ENCODE measurements at regions not wholly inside any gene's neighbourhood (a gene's known extent, or its start where the extent isn't known, plus 50 kb on each side); places are given as distances from the start of the nearest gene placed in this dataset.

DNA sequence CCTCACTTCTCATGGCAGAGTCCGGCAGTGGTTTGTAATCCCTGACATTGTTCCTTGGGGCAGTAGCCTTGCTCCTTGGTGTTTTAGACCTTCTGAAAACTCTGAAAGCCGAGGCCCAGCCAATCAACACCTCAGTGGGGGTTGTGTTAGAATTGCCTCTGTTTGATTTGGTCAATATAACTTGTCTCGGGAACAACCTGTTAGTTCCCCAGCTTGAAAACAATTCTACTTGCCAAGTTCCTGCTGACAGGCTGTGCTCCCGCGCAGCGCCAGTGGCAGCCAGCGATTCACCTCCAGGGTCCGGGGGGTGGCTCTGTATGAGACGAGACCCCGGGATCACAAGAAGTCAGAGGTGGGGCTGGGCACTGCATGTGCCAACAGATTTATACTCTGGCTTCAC is 81.4 kb upstream of the MEDAG start:
- Histone ChIP-seq H3K27me3 (replicated peaks in 1 of 2; ENCODE audit: control insufficient read depth in 2 of 2, insufficient read depth in 2 of 2, low read length in 1 of 2) (peaks cover 0 to 4% of the 10 kb centered on the region in 2 experiments; a peak in 3 of 4 replicates), H4K20me1 (ENCODE audit: control insufficient read depth, insufficient read depth) (no peaks in the 10 kb centered on the region), H2AFZ (ENCODE audit: control insufficient read depth, low read depth, low read length) (no peak overlapping the region), H3K9me3 (replicated peaks; ENCODE audit: control insufficient read depth, insufficient read depth, low read length) (no peaks in the 10 kb centered on the region), H3K9ac (ENCODE audit: control insufficient read depth, insufficient read depth, low read length) (no peak overlapping the region), H3K36me3 (ENCODE audit: control insufficient read depth in 2 of 2, insufficient read depth in 2 of 2, low read length in 1 of 2) (no peaks in the 10 kb centered on the region), H3K79me2 (ENCODE audit: control insufficient read depth, insufficient read depth, low read length) (no peaks in the 10 kb centered on the region), H3K27ac (ENCODE audit: control insufficient read depth, insufficient read depth) (no peak overlapping the region), H3K4me3 (no peak overlapping the region), H3K4me1 (ENCODE audit: control insufficient read depth, insufficient read depth, low read length) (no peaks in the 10 kb centered on the region), H3K4me2 (ENCODE audit: control insufficient read depth, insufficient read depth) (no peak overlapping the region)
- ATAC-seq = no peak
- CTCF ChIA-PET = no interaction called here
- SMC1A ChIA-PET (ENCODE audit: uncharacterized antibody, unreplicated experiment) = interaction anchor here (0.7 kb wide), 1 partner anchor 12 kb away, joined by 3 read pairs; no protein-coding TSS in a partner anchor
- DNase-seq (ENCODE audit: low read depth, low spot score) = no peak
- TF ChIP-seq SMARCA5 (IDR thresholded peaks at IDR 0.05) = no peak
- TF ChIP-seq HCFC1 (IDR thresholded peaks at IDR 0.05; ENCODE audit: low read length) = no peak
- no peak for TF ChIP-seq KLF5 (IDR thresholded peaks at IDR 0.05; ENCODE audit: partially characterized antibody)
- no peak for TF ChIP-seq CREM (IDR thresholded peaks at IDR 0.05; ENCODE audit: low read depth)
- no peak for TF ChIP-seq ATF2 (IDR thresholded peaks at IDR 0.05; ENCODE audit: low read length)
- TF ChIP-seq HDGF (IDR thresholded peaks at IDR 0.05) = no peak
- no peak for TF ChIP-seq GATAD2B (conservative IDR thresholded peaks at IDR 0.05; ENCODE audit: low read depth)
- TF ChIP-seq FOS (IDR thresholded peaks at IDR 0.05; ENCODE audit: borderline replicate concordance, extremely low read depth, insufficient read length) = no peak
- TF ChIP-seq SREBF2 (IDR thresholded peaks at IDR 0.05; ENCODE audit: low read length) = no peak
- TF ChIP-seq, protein P1, sequence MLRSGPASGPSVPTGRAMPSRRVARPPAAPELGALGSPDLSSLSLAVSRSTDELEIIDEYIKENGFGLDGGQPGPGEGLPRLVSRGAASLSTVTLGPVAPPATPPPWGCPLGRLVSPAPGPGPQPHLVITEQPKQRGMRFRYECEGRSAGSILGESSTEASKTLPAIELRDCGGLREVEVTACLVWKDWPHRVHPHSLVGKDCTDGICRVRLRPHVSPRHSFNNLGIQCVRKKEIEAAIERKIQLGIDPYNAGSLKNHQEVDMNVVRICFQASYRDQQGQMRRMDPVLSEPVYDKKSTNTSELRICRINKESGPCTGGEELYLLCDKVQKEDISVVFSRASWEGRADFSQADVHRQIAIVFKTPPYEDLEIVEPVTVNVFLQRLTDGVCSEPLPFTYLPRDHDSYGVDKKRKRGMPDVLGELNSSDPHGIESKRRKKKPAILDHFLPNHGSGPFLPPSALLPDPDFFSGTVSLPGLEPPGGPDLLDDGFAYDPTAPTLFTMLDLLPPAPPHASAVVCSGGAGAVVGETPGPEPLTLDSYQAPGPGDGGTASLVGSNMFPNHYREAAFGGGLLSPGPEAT (IDR thresholded peaks at IDR 0.05; ENCODE audit: low read depth) = no peak
- no peak for TF ChIP-seq SMAD5 (IDR thresholded peaks at IDR 0.05; ENCODE audit: low read depth)
- no peak for TF ChIP-seq BMI1 (IDR thresholded peaks at IDR 0.05; ENCODE audit: borderline replicate concordance)
- TF ChIP-seq, protein P2, sequence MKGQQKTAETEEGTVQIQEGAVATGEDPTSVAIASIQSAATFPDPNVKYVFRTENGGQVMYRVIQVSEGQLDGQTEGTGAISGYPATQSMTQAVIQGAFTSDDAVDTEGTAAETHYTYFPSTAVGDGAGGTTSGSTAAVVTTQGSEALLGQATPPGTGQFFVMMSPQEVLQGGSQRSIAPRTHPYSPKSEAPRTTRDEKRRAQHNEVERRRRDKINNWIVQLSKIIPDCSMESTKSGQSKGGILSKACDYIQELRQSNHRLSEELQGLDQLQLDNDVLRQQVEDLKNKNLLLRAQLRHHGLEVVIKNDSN (IDR thresholded peaks at IDR 0.05; ENCODE audit: borderline replicate concordance, extremely low read length, insufficient read depth, low read depth, low read length) = no peak
- TF ChIP-seq CBX3 (IDR thresholded peaks at IDR 0.05; ENCODE audit: borderline replicate concordance, low read depth) = no peak
- intact Hi-C loops (cut with micrococcal nuclease; ENCODE audit: unreplicated experiment) (no loop called here), in situ Hi-C loops (cut with MboI) (no loop called here)
- POLR2A ChIA-PET = no interaction called here
- 32% methylated on average over 10 of the region's 10 CpGs for WGBS (ENCODE audit: insufficient coverage, insufficient replicate concordance, low lambda C conversion rate, missing lambda C conversion rate)
- RAD21 ChIA-PET (ENCODE audit: unreplicated experiment) = no interaction called here
- no TSS peak for BruUV-seq (replicated peaks)
- FAIRE-seq = no peak

Measured in GM12878 (cell line).